HG02763 (cell line): ENCODE measurements at regions not wholly inside any gene's neighbourhood (a gene's known extent, or its start where the extent isn't known, plus 50 kb on each side); places are given as distances from the start of the nearest gene placed in this dataset.
"Not testable (repeated sequence)": the region's sequence is repeated elsewhere in the genome, so short reads cannot be mapped to it uniquely, and the experiment has no call there.

Experiments used
- ATAC-seq: cut with Tn5 transposase; IDR thresholded peaks from one replicate; pipeline ENCODE4 v1.9.1; 2021; ENCODE audit warnings: mild to moderate bottlenecking, moderate library complexity; ENCODE audit not compliant: unreplicated experiment

GRCh38 chr10:9900751-9901150 is 1116.9 kb upstream of the CELF2 start:
- no peak for ATAC-seq

GRCh38 chr10:9901971-9902370 is 1115.7 kb upstream of the CELF2 start:
- ATAC-seq, result no peak

- ATAC-seq, result no peak
Measured at GRCh38 chr10:9910446-9910845, 1107.2 kb upstream of the CELF2 start.

- no peak for ATAC-seq
Measured at GRCh38 chr10:9911488-9911887, 1106.2 kb upstream of the CELF2 start.

DNA sequence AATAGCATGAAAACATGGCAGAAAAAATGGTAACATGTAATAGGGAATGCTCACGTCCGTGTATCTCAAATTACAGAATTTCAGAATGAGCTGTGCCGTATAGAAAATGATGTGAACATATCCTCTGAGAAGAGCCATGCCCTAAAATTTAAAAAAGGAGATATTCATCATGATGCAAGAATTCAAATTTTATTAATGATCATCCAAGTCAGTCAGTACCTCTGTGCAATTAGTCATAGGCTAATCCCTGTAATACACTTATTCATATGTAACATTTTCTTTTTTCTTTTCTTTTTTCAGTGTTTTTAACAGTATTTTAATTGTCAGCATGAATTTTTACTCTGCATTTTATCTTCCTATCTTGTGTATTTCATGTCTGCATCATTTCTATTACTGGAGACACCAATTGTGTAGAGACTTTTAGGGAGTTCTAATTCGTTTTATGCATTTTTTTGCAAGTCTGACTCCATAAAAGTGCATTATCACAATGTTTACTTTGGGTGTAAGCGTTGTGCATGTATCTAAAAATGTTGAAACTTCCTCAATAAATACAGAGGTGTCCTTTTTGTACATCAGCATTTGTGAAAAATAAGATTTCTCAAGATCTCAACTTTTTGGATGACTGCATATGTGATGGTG is 1103.7 kb upstream of the CELF2 start:
- no peak for ATAC-seq

DNA sequence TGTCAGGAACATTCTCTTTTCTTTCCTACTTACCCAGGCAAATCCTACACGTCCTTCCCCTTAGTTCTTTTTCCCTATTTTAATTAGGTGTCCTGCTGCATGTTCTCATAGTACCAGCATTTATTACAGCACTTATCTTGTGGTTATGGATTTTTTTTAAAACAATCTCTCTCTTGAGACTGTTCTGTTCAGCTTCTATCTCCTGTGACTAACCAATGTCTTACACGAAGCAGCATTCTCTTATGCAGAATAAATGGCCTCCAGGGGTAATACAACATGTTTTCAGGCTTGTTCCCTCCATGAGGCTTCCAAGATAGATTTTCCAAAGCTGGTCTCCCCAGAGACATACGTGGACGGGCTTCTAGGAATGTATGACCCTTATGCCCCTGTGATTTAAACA is 1096.1 kb upstream of the CELF2 start:
- no peak for ATAC-seq

- ATAC-seq, result no peak
Measured at GRCh38 chr10:9922126-9922870, 1095.4 kb upstream of the CELF2 start.

DNA sequence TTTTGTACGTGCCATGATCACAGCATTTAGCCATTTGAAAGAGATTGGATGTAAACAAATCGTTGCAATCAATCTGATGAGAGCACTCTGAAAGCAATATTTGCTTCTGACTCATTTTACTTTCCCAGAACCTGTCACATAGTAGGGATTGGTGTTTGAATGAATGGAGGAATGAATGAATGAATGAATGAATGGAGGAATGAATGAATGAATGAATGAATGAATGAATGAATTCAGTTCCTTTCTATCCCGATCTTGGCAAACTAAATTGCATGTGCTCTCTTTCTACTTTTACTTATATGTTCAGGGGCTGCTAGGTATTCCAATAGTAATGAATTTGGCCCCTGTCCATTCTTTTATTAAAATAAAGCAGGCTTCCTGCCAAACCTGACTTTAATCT is 1091.7 kb upstream of the CELF2 start:
- no peak for ATAC-seq

DNA sequence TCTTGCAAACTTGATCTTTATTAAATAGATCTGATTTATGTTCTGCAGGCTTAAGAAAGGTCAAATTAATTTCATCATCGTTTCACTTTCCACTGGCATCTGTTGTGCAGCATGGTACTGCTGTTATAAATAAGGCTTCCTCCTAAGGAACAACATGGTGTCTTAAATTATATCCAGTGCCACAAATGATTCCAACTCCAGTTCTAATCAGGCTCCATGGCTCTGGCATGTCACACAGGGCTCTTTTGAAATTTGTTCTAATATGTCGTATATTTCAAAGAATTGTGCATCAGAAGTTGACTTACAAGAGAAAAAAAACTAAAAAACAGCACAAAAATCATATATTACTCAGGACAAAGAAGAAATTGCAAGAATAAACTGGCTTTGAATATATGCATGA is 1090.8 kb upstream of the CELF2 start:
- ATAC-seq, result no peak

DNA sequence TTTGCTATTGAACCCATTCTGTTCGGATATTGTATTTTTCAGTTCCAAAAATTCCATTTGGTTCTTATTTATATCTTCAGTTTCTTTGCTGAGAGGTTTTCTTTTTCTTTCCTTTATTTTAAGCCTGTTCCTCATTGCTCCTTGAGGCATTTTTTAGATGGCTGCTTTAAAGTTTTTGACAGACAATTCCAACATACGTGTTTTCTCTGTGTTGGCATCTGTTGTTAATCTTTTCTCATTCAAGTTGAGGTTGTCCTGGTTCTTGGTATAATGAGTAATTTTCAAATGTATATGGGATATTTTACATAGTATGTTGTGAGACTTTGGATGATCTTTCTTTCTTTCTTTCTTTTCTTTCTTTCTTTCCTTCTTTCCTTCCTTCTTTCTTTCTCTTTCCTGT is 1078.0 kb upstream of the CELF2 start:
- no peak for ATAC-seq

- no peak for ATAC-seq
Measured at GRCh38 chr10:9944690-9945089, 1073.0 kb upstream of the CELF2 start.

DNA sequence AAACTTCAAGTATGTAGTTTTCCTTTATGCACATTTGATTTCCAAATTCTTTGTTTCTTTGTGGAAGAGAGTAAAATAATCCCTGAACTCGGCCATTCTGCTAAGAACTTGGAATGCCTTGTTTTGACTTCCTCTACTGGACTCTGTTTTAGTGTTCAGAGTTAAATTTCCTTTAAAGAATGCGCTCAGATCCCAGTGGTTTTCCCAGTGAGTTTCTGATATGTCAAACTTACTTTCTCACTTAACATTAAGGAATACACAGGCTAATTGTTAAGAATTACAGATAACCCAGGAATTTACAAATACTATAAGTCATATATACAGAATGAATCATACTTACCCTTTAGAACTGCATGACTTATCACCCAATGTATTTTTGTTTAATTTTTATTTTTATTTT is 1067.6 kb upstream of the CELF2 start:
- no peak for ATAC-seq

- ATAC-seq, result no peak
Measured at GRCh38 chr10:9951481-9952257, 1066.0 kb upstream of the CELF2 start.

DNA sequence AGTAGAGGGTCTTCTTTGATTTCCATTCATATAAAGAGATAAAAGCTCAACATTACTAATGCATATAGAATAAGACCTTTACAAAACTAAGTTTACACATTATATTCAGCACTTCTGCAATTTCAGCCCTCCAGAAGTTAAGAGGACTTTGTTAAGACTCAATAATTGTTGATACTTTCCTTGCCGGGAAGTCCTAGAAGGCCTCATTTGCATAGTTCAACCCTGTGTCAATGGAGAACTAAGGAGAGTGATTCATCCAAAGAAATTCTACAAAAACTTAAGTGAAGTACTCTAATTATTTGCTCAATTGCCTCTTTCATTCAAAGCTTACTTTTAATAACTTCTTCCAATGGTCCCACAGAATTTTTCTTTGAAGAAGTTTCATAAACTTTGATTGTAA is 1060.3 kb upstream of the CELF2 start:
- no peak for ATAC-seq

GRCh38 chr10:9957876-9958275 is 1059.8 kb upstream of the CELF2 start:
- ATAC-seq, result not testable (repeated sequence)

DNA sequence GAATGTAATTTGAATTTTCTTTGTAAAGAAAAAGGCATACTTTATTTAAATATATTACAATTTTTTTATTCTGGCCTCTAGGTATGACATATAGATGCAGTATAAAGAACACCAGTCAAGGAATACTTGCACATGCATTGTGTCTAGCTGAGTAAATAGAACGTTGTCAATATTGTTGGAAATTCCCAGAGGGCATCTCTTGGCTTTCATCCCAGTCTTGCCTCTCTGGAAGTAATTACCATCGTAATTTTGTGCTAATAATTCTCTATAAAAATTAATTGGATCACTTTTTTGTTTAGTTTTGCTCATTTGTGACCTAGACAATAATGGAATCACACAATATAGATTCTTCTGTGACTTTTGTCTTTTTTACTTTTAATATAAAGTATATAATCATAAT is 1052.3 kb upstream of the CELF2 start:
- ATAC-seq, result no peak

- ATAC-seq, result no peak
Measured at GRCh38 chr10:9986786-9987185, 1030.9 kb upstream of the CELF2 start.

GRCh38 chr10:9987197-9987596 is 1030.5 kb upstream of the CELF2 start:
- no peak for ATAC-seq

DNA sequence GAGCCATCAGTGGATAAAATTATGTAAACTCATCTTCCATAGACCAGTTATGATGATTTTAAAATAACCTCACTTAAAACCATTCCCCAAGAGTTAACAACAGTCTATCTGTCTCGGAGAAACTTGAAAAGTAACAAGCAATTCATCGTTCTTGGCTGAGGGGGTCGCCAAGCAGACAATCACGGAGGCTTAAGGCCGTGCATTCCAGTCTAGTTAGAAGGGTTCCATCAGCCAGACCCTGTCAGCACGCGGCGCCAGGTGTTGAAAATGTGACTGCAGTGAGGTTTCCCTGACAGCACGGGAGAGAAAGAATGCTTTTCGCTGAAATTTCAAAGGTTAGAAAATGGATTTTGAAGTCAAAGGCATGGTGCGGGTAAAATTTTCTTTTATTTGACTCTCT is 1025.0 kb upstream of the CELF2 start:
- no peak for ATAC-seq

DNA sequence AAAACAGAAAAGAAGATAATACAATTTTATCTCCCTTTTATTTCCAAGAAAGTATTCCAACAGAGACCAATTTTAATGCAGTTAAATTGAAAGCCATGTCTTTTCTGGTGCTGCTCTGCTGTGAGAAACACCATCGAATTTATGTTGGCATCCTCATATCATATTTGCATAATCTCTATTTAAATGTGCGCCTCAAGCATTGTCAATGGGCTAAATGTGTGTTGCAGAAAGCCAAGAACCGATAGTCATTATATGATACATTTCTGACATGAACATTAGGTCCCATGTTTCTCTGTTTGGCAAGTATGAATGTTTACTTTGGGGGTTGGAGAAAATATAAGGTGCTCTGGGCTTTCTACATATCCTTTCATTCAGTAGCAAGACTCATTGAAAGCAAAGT is 1023.5 kb upstream of the CELF2 start:
- no peak for ATAC-seq

- ATAC-seq, result no peak
Measured at GRCh38 chr10:9999627-10000026, 1018.0 kb upstream of the CELF2 start.

DNA sequence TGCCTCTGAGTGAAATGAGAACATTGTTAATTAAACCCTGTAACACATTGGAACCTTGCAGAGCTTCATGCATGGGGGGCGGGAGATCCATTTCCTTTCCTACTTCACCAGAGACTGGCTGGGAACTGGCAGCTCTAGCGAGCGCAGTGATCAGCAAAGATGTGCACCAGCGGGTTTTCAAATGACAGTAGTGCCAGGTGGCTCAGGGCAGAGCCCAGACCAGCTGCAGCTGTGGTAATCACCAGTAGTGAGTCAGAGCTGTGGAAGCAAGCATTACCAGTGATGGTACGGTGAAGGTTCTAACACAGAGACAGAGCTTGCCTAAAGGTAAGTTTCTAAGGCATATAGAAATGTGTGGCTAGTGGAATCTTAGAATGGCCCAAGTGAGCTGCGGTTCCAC is 1009.7 kb upstream of the CELF2 start:
- ATAC-seq, result no peak
